HG02678 (cell line): ENCODE measurements at regions not wholly inside any gene's neighbourhood (a gene's known extent, or its start where the extent isn't known, plus 50 kb on each side); places are given as distances from the start of the nearest gene placed in this dataset.

Source experiments
- ATAC-seq: cut with Tn5 transposase; IDR thresholded peaks from one replicate; pipeline ENCODE4 v1.9.1; 2021; ENCODE audit warnings: mild to moderate bottlenecking, moderate library complexity; ENCODE audit not compliant: unreplicated experiment

DNA sequence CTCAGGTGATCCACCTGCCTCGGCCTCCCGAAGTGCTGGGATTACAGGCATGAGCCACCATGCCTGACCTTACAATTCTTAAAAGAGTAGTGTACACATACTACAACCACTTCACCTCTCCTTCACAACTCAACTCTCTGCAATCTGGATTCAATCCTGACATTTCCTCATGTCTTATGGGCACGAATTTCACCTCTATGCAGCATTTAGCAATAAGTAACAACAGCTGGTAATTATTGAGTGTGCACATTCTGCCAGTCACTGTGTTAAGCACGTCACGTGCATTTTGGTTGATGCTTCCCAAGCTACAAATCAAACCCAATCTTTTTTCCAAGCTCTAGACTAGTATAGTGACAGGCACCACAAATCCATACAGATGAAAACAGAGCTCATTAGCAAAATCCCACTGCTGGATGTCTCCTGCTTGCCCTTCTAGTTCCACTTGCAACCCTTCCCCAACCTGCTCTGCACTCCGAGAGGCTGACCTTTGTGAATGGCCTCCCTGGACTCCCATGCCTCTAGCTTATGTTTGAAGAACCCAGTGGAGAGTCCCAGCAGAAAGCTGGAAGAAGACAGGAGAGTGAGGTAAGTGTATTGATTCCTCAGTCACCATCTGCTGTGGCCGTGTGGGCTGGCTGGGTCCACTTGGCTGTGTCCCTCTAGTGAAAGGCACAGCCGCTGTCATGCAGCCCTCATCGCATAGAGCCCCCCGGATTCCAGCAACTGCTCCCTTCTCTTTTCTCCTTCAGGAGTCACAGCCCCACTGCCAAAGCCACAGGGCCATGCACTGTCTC is 176.5 kb downstream of the MEX3B start:
- ATAC-seq: no peak

DNA sequence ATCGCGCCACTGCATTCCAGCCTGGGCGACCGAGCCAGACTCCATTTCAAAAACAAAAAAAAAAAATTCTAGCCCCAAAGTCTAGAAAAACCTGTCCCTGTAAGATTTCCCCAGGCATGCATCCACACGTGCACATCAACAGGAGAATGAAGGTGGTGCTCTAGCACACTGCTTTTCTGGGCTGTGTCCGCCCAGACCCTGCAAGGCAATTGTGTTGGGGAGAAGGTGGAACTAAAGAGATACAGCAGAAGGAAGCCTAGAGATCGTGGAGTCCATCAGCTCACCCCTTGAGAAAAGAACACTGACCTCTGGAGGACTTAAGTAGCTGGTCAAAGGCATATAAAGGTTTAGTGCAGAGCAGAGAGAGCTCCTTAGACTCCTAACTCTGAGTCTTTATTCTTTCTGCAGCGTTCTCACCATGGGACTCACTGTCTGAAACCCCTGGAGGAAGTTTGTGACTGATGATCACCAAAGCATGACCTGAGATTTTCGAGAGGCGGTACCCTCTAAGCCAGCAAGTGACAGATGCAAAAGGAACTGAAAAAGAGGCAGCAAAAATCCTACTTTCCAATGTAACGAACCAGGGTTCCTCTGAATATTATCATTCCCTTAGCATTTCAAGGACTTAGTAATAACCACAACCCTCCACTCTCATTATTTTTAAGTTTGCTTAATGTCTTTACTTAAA is 179.8 kb downstream of the MEX3B start:
- peak; percentile 96 for ATAC-seq

DNA sequence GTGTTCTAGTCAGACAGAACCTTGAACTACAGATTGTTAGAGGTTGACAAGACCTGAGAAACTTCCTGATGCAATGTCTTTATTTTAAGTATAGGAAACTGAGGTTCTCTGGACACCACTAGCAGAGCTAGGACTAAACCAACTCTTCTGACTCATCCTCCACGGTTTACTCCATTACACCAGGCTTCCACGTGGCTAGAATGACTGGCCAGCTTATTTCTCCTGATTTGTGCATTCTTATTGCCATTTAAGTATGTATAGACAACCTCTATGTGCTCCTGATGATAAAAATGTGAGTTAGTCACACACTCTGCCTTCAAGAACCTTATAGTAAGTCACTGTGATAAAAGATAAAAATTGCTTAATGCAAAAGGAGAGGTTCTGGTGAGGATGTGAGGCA is 182.7 kb downstream of the MEX3B start:
- no peak for ATAC-seq

DNA sequence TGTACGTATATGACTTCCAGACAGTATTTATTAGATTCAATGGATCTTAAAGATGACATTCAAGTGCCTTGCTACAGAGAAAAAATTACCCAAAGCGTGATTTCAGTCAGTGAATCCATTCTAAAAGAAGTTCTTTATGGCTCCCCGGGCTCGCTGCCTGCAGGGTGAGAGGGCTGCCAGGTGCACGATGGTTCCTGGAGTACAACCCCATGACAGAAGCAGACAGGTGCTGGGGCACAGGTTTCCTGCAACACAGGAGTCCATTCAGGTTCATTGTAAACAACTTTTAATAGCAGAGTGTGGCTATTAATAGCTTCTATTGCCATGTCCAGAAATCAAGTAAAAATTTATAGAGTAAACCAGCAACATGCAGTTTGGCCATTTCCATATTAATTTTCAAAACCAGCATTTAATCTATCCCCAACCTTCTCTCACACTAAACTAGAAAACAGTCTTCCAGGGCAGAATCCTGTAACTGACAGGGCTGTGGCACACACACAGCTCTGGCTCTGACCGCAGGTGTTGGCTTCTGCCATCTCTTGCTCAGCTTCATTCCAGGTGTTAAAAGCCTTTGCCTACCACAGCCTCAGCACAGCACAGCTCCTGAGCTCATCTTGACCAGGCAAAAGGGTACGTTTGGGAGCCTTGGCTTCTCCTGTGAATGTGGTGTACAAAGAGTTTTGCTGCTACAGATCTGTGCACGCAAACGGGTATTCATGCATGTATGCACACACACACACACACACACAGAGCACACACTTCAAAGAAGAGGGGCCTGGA is 185.9 kb downstream of the MEX3B start:
- ATAC-seq: no peak

DNA sequence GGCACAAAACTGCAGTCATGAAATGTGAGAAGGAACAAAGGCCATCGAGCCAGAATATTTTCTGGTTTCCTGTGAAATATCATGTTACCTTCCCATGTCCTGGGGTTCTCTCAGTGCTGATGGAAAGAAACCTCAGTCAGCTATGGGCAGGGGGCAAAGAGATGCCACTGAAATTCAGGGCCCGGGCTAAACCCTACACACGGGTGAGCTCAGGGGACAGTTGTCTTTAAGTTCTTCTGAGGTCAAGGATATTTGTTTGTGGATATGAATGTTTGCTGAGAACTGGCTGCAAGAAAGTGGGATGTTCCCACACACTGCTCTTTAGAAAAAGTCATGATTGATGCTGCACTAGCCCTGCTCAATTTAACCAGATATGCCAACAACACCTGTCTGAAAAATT is 187.2 kb downstream of the MEX3B start:
- ATAC-seq: no peak

DNA sequence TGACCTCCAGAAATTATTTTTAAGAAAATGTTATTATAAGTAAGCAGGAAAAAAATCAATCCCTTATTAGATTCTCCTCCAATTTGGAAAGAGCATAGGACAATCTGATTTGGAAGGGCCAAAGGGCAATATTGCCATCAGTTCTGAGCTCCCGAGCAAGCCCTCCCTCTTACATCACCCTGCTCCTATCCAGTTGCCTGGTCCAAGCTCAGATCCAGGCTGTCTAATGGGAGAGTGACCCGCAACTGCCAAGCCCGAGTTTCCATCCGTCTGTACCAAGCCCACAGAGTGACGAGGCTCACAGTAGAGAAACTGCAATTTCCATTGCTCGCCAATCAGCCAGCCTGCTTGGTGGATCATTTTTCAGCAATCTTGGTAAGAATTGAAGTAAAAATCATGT is 187.7 kb downstream of the MEX3B start:
- no peak for ATAC-seq

DNA sequence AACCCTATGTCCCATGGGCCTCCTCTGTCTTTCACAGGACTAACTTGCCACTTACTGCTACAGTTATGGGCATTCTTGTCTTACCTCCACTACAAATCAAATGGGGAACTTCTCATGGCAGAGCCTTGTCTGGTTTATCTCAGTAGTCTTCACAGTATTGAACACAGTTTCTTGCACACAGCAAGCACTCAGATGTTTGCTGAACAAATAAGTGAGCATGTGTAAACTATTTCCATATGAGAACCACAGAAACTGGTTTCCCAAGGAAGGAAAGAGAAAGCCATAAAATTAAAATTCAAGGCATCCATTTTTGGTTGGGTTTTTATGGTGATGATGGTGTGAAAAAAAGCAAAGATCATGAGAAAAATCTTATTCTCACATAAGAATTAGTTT is 189.2 kb downstream of the MEX3B start:
- no peak for ATAC-seq

DNA sequence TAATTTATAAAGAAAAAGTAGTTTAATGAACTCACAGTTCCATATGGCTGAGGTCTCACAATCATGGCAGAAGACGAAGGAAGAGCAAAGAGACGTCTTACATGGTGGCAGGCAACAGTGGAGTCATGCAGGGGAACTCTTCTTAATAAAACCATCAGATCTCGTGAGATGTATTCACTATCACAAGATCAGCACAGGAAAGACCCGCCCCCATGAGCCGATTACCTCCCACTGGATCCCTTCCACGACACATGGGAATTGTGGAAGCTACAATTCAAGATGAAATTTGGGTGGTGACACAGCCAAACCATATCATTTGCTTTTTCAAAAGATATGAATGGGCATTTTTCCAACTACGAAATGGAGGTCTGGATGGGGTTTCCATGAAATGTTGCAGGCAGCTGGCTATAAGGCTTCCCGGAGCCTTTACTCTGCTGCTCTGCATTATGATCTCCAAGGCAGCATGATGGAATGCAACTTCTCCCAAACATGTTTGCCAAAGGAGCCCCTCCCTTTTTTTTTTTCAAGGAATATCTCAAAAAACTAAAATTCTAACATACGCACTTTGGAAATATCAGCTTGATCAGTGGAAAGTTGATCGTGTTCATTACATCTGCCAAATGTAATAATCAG is 189.7 kb downstream of the MEX3B start:
- no peak for ATAC-seq

DNA sequence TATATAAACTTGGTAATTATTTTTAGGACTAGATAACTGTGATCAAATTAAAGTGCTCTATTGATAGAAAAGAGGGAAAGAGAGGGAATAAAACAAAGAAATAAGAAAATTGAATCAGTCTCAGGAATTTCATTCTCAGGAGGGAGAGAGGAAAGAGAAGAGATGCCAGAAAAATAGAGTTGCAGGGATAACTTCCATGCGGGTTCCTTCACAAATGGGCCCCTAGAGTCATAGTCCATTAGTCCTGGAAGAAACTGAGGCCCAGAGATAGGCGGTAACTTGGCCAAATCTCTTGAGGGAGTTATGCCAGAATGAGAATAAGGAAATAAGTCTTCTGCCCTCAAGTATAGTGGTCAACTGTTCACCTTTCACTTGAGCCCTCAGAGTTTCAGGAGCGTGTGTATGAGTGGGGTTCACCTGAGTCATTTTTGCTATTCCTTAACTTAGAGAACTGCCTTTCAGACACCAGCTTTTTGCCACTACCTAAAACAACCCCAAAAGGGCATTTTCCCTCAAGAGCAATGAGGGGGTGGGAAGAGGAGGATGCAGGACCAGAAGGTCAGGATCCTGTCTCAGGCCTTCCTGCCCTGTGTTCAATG is 192.6 kb downstream of the MEX3B start:
- no peak for ATAC-seq

DNA sequence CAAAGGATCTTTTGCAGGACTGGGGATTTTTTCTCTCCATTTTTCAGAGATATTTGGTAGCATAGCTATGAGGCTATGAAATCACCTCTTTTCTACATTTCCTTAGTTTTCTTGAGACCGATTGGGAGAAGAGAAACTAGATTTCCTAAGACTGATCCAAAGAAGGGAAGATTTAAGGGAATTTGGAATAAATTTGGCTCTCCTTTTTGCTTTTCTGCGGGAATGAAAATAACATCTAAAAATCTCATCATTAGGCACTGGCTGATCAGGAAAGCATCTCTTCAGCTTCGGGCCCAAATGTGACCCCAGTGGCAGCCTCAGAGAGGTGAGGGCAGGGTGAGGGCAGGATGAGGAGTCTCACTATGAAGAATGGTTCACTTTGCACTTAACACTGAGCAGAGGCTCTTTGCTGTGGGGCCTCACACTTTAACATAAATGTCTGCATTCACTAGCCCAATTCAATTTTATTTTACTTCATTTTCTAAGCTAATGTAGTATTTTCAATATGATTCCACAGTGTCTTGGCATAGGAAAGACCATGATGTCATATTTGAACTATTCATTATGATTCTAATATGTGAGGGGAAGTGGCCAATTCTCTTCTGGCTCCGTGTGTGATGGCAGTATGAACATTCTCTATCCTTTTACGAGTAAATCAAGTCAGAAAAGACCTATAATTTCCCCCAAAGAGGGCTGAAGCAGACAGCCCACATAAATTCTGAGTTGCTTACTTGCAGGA is 193.2 kb downstream of the MEX3B start:
- no peak for ATAC-seq

DNA sequence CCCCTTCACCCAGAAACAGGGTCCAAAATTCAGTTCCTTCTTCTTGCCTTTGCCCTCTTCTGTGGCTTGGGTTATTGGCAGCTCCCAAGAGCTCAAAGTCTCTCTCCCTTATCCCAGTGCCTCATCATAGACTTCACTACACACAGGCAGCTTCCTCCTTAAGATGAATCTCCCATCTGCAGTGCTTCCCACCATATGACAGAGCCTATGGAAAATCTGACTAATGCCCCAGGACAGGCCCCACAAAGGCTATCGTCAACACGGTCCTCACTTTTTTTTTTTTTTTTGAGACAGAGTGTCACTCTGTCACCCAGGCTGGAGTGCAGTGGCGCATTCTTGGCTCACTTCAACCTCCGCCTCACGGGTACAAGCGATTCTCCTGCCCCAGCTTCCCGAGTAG is 194.1 kb downstream of the MEX3B start:
- ATAC-seq: no peak

DNA sequence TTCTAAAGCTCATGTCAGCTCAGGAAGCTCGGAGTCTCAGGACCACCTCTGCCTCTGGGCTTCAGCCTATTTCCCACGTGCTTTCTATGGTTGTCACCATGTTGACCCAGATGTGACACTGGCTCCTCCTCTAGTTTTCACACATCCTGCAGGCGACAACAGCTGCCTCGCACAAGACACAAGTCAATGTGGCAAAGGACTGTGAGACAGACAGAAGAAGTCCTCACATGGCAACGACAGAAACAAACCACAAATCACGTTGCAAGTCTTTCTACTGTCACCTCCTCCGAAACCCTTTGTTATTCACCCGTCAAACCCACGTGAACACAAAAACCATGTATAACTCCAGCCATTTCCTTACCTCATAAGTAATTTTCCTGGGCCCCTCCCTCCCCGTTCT is 194.5 kb downstream of the MEX3B start:
- no peak for ATAC-seq

DNA sequence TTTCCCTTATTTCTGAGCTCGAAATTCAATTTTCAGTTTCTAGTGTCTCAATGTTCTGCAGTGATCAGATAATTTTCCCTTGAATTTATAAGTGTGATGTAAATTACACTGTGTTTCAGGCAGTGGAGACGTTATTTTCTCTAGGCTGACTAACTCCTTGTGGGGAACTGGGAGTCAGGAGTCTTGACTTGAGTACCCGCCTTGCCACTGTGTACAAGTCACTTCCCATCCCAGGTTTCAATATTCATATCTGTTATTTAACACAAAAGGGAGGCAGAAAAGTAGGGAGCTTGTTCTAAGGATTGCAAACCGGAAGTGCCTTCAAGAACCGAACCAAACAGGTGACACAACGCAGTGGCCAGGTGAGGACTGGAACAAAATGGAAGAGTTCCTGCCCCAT is 196.5 kb downstream of the MEX3B start:
- no peak for ATAC-seq

DNA sequence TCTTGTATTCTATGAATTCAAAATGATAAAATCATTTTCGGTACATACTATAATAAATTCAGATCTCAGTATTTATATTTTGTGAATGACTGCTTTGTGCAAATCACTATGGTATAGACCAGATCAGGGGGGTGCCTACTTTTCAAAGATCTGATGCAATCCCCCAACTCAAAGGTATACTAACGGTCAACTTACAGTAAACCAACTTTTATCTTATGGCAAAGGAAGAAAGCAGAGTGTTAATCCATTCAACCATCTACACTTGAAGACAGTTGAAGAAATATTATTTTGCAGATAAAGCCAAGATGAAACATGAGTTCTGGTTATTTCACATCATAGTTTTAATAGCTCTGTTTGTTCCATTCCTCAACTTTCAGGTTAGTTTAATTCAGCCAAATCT is 197.1 kb downstream of the MEX3B start:
- ATAC-seq: no peak

DNA sequence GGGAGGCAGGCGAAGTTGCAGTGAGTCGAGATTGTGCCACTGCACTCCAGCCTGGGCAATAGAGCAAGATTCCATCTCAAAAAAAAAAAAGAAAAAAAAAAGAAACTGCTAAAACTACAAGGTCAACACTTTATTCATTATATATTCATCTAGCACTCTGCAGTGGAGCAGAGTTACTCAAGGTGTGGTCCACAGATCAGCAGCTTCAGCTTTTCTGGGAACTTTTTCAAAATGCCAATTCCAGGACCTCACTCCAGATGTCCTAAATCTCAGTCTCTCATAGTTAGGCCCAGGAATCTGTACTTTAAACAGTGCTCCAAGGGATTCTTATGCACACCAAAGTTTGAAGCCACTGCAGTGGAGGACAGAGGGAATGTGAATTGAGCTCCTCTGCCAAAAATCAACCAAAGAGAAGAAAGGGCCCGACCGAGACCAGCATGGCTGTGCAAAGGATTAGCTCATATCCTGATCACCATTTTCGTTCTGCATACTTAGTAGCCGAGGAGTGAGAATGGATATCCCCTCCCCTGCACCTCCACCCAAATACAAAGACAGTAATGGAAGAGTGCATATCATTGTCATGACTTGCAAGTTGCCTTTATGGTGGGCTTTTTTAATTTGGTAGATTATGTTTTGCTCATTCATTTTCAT is 201.9 kb downstream of the MEX3B start:
- no peak for ATAC-seq

DNA sequence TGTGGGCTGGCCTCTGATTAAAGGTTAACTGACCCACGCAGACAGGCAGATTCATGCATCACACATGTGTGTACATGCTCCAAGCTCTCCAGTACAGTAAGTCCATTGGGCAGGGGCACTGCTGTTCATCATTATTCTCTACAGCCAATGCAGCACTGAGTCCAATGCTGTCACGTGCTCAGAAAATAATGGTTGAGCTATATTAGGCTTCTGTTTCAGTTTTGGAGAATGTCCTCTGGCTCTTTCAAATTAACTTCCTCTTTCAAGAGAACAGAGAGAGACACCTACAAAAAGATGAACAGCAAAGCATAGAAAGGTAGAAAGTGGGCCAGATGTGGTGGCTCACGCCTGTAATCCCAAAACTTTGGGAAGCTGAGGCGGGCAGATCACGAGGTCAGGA is 202.6 kb downstream of the MEX3B start:
- ATAC-seq: no peak

DNA sequence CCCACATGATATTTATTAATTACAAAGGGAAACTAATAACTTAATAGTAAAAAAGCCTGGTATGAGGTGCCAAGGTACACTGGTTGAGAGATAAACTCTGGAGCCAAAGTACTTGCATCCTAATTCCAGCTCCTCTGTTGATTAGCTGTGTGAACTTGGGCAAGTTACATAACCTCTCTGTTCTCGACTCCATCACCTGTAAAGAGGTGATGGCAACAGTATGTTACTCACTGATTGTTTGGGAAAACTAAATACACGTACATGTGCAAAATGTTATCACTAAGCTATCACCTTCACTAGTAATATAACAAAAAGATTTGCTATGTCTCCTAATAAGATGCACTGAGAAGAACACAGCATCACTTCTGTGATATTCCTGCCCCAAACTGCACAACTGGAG is 206.4 kb downstream of the MEX3B start:
- ATAC-seq: no peak

DNA sequence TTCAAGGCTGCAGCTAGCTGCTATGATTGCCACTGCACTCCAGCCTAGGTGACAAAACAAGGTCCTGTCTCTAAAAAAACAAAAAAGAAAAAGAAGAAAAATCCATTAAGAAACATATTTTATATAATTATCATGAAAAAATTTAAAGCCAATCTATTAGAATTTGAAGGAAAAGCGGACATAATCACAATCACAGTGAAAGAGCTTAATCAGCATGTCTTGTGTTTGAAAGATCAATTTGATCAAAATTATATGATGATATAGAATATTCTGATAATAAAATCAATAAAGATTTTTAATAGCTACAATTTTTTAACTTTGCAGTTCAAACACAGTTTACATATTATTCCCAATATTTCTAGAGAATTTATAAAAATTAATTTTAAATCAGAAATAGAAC is 210.1 kb downstream of the MEX3B start:
- no peak for ATAC-seq

DNA sequence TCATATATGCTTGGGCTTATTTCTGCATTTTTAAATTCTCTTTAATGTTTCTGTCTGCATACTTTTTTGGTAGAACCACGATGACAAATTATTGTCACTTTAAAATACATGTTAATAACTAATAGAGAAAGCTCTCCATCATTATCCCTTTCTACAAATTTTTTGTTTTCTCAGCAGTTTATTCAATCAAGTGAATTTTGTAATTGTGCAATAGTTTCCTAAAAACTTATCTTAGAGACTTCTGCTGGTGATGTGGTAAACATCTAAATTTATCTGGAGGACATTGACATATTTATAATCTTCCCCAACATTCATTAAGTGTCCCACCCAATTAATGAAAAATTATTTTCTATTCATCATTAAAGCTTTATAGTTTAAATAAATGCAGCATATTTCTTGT is 215.3 kb downstream of the MEX3B start:
- ATAC-seq: no peak

DNA sequence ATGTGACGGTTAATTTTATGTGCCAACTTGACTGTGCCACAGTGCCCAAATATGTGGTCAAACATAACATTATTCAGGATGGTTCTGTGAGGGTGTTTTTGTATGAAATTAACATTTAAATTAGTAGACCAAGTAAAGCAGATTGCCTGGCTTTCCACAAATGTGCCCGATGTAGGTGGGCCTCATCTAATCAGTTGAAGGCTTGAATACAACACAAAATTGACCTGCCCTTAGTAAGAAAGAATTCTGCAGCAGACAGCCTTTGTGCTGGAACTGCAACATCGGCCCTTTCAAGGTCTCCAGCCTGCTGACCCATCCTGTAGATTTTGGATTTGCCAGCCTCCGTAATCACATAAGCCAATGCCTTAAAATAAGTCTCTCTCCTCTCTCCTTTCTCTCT is 215.9 kb downstream of the MEX3B start:
- no peak for ATAC-seq
